ENCODE measurements at regions not wholly inside any gene's neighbourhood (a gene's known extent, or its start where the extent isn't known, plus 50 kb on each side); places are given as distances from the start of the nearest gene placed in this dataset.
"Not testable (repeated sequence)": the region's sequence is repeated elsewhere in the genome, so short reads cannot be mapped to it uniquely, and the experiment has no call there.

DNA sequence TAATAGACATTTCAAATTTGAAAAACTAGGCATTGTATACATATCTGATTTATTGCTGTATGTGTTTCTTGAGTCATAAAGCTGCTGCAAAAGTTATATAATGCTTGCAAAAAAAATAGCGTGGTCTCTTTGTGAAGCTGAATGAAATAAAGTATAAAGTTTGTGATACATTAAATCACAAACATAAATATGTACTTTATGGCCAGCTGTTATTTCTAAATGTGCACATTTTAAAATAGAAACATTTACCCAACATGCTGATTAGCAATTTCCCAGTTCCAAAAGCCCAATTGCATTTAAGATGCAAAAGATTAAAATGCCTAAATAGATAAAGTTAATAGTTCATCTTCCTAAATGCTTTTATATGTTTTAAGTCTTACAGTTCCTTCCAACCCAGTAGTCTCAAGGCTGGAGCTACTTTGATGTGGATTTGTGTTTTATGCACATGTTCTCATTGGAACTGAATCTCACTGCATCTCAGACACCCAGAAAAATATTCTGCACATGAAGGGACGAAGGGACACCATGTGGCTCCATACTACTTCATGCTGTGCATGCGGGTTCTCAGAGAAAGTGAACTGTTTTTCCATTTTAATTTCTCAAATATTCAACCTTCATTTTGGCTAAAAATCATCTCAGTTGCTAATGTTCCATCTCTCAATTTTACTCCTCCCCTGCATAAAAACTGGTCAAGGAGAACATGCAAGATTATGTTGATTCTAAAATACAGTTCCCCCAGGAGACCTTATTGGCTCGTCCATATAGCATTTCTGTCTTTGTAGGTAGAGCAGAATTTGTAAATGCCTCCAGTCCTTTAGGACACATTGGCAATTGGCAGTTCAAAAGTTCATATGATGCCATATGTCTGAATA is 304.6 kb downstream of the MTX2 start:
- H3K4me1 ChIP-seq = no peaks in the 10 kb centered on the region
- no peaks in the 10 kb centered on the region for H3K9me3 ChIP-seq
- in situ Hi-C loops (cut with MboI; ENCODE audit: low sequenced_read_pairs in 4 of 4) (no loop called here), intact Hi-C loops (cut with DNase I; ENCODE audit: low total_unique reads) (no loop called here)
- ATAC-seq = no peak
- no peak for DNase-seq
- no peaks in the 10 kb centered on the region for H3K36me3 ChIP-seq
- TF ChIP-seq, protein P1, sequence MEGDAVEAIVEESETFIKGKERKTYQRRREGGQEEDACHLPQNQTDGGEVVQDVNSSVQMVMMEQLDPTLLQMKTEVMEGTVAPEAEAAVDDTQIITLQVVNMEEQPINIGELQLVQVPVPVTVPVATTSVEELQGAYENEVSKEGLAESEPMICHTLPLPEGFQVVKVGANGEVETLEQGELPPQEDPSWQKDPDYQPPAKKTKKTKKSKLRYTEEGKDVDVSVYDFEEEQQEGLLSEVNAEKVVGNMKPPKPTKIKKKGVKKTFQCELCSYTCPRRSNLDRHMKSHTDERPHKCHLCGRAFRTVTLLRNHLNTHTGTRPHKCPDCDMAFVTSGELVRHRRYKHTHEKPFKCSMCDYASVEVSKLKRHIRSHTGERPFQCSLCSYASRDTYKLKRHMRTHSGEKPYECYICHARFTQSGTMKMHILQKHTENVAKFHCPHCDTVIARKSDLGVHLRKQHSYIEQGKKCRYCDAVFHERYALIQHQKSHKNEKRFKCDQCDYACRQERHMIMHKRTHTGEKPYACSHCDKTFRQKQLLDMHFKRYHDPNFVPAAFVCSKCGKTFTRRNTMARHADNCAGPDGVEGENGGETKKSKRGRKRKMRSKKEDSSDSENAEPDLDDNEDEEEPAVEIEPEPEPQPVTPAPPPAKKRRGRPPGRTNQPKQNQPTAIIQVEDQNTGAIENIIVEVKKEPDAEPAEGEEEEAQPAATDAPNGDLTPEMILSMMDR (IDR thresholded peaks at IDR 0.05 in 4 of 5, conservative IDR thresholded peaks at IDR 0.05 in 1 of 5) = no peak
- TF ChIP-seq POLR2A (IDR thresholded peaks at IDR 0.05) = no peak
- peaks cover 0 to 2% (median 0%) of the 10 kb centered on the region in 3 donors for H3K27me3 ChIP-seq
- H3K27ac ChIP-seq = no peak overlapping the region
- H3K4me3 ChIP-seq = no peak overlapping the region

DNA sequence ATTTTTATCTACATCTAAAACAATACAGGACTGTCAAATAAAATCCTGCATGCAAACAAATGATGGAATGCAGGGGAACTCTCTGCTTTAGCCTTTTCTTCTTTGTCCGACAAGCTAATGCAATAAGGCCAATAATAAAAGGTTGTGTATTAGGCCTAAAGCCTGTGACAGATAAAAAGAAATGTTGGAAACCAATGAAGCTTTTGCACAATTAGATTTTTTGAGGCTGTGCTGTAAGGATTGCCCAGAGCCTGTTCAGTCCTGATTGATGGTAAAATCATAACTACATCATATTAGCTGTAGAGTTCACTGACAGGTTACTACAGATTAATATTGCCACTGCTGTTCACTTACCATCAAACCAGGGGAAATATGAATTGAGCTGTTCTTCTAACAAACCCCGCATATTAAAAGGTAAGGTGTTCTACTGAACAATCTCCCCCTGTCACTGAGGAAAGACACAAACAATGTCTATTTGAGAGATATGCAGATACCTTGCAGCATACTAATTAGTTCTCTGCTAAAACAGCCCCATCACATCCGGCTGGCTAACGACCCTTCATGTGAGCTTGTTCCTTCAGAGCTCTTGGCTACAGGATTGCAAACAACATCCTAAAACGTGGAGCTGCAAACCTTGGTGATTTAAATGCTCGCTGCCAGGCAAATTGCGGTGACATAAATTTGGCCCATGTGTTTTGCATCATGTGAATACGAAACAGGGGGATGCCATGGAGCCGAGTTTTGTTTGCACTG is 305.4 kb downstream of the MTX2 start:
- intact Hi-C loops (cut with DNase I; ENCODE audit: low total_unique reads) = no loop called here
- DNase-seq (no peak), ATAC-seq (no peak)
- TF ChIP-seq, protein P1 (IDR thresholded peaks at IDR 0.05 in 4 of 5, conservative IDR thresholded peaks at IDR 0.05 in 1 of 5) = no peak
- no peak for TF ChIP-seq POLR2A (IDR thresholded peaks at IDR 0.05)
- no peaks in the 10 kb centered on the region for H3K9me3 ChIP-seq
- in situ Hi-C loops (cut with MboI; ENCODE audit: low sequenced_read_pairs in 4 of 4) = no loop called here
- peaks cover 0 to 2% (median 0%) of the 10 kb centered on the region in 3 donors for H3K27me3 ChIP-seq
- no peak overlapping the region for H3K27ac ChIP-seq
- H3K4me3 ChIP-seq = no peak overlapping the region
- no peaks in the 10 kb centered on the region for H3K4me1 ChIP-seq
- no peaks in the 10 kb centered on the region for H3K36me3 ChIP-seq

DNA sequence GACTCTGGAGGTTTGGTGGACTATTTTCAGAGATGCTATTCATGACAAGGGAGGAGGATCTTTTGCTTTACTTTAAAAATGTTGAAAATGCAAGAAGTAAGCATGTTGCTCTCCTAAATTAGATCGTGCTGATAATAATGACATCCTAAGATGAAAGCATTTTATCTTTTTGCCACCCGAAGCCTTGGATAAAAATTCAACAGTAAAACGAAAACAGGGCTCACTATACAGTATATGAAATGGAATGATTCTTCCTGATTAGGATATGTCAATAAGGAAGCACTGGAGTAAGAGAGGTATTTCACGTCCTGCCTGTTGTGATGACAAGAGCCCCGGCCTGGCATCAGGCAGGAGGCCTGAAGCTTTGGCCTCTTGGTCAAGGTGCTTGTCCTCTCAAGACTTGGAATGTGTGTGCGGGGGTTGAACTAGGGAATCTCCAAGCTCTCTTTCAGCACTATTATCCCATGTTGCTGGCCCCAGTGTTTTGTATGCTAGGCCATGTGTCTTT is 306.0 kb downstream of the MTX2 start:
- DNase-seq = no peak
- Histone ChIP-seq H3K4me1 (no peaks in the 10 kb centered on the region), H3K4me3 (no peak overlapping the region), H3K36me3 (no peaks in the 10 kb centered on the region), H3K9me3 (no peaks in the 10 kb centered on the region), H3K27me3 (peaks cover 0 to 2% (median 0%) of the 10 kb centered on the region in 3 donors), H3K27ac (no peak overlapping the region)
- no peak for TF ChIP-seq POLR2A (IDR thresholded peaks at IDR 0.05)
- TF ChIP-seq, protein P1 (IDR thresholded peaks at IDR 0.05 in 4 of 5, conservative IDR thresholded peaks at IDR 0.05 in 1 of 5) = no peak
- no peak for ATAC-seq
- in situ Hi-C loops (cut with MboI; ENCODE audit: low sequenced_read_pairs in 4 of 4) = no loop called here
- intact Hi-C loops (cut with DNase I; ENCODE audit: low total_unique reads) = no loop called here

DNA sequence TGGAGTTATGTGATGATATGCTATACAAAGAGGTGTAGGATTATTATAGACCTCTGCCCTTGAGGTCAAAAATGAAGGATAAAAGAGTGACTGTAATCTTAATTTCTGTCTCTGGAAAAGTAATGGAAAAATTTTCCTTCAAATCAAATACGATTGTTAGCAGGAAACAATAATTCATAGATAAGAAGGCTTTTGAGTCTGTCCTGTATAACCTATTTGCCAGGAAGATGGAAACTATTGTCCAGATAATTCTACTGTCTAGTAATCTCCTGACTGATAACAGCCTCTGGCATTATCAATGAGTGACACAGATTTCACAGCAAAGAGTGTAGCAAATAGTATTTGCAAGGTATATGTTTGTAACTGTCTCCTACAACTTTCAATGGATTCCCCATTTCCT is 307.8 kb downstream of the MTX2 start:
- Histone ChIP-seq H3K4me3 (no peak overlapping the region), H3K27ac (no peak overlapping the region), H3K9me3 (no peaks in the 10 kb centered on the region), H3K4me1 (no peaks in the 10 kb centered on the region), H3K27me3 (no peaks in the 10 kb centered on the region), H3K36me3 (no peaks in the 10 kb centered on the region)
- TF ChIP-seq, protein P1 (IDR thresholded peaks at IDR 0.05 in 4 of 5, conservative IDR thresholded peaks at IDR 0.05 in 1 of 5) = no peak
- no peak for TF ChIP-seq POLR2A (IDR thresholded peaks at IDR 0.05)
- intact Hi-C loops (cut with DNase I; ENCODE audit: low total_unique reads) (no loop called here), in situ Hi-C loops (cut with MboI; ENCODE audit: low sequenced_read_pairs in 4 of 4) (no loop called here)
- no peak for DNase-seq
- ATAC-seq = no peak

DNA sequence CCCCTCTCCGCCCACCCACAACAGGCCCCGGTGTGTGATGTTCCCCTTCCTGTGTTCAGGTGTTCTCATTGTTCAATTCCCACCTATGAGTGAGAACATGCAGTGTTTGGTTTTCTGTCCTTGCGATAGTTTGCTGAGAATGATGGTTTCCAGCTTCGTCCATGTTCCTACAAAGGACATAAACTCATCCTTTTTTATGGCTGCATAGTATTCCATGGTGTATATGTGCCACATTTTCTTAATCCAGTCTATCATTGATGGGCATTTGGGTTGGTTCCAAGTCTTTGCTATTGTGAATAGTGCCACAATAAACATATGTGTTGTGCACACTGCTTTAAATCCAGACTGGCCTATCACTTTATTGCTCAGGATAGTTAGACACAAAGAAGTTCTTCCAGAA is 309.1 kb downstream of the MTX2 start:
- H3K27me3 ChIP-seq; H3K9me3 ChIP-seq; H3K27ac ChIP-seq; H3K36me3 ChIP-seq; intact Hi-C loops (cut with DNase I; ENCODE audit: low total_unique reads); in situ Hi-C loops (cut with MboI; ENCODE audit: low sequenced_read_pairs in 4 of 4); H3K4me1 ChIP-seq; DNase-seq; H3K4me3 ChIP-seq; ATAC-seq: not testable (repeated sequence)
